HepG2 (cell line): ENCODE measurements at regions not wholly inside any gene's neighbourhood (a gene's known extent, or its start where the extent isn't known, plus 50 kb on each side); places are given as distances from the start of the nearest gene placed in this dataset.

Source experiments
- ATAC-seq: fragments of 200-7000 bp; cut with Tn5 transposase; 3 replicates; pipeline ENCODE4 v1.9.1; 2020; ENCODE audit warnings: mild to moderate bottlenecking, moderate library complexity
- BruUV-seq: library from RNA; stranded (reverse); fragments of 400-500 nt; replicated peaks from 2 replicates; lab custom pipeline; 2021; lab: Mats Ljungman, UMichigan
- CTCF ChIA-PET: fragments of 300-600 bp; formaldehyde crosslinking; extraction: SDS; loops from one replicate; lab custom pipeline; 2021; ENCODE audit warnings: low total read pairs, inconsistent platforms, low intra/inter-chr PET ratio; lab: Yijun Ruan, JAX
- POLR2A ChIA-PET: fragments of 350-600 bp; sonication (Branson Sonifier 250); formaldehyde crosslinking; loops from one replicate; lab custom pipeline; 2020; ENCODE audit warnings: antibody characterized with exemption, inconsistent platforms; lab: Yijun Ruan, JAX
- DNase-seq: peaks from one replicate; pipeline ENCODE4 v3.0.0-alpha.2; 2015; ENCODE audit warnings: low spot score
- FAIRE-seq: peaks from 3 replicates; lab custom pipeline; 2011; peaks lifted over from hg19 to GRCh38; lab: Jason Lieb, UNC
- H2AFZ ChIP-seq: one replicate; pipeline ENCODE4 v1.6.1; 2011; ENCODE audit warnings: low read length, inconsistent platforms
- H3K27ac ChIP-seq: fragments of 300-600 bp; 3 replicates; pipeline ENCODE4 v1.8.0; 2011; ENCODE audit warnings: mixed run types, mild to moderate bottlenecking, mixed read lengths, low read length, inconsistent platforms; ENCODE audit not compliant: insufficient read depth; ENCODE audit errors: extremely low read length
- H3K27me3 ChIP-seq, 2 experiments: fragments of 200-600 bp in 1 of 2; 2 replicates in 1 of 2; 3 replicates in 1 of 2; pipeline versions ENCODE4 v1.6.0 to v1.8.0; 2011; ENCODE audit warnings: low read length in 2 of 2, mild to moderate bottlenecking in 2 of 2, moderate library complexity in 2 of 2, inconsistent platforms in 1 of 2; ENCODE audit not compliant: insufficient read depth in 2 of 2, control insufficient read depth in 1 of 2
- H3K36me3 ChIP-seq, 2 experiments: fragments of 200-600 bp in 1 of 2; replicated peaks in 1 of 2; 2 replicates in 1 of 2; 3 replicates in 1 of 2; pipeline versions ENCODE4 v1.5.1 to v1.8.0; 2011; ENCODE audit warnings: low read length in 2 of 2, inconsistent platforms in 1 of 2; ENCODE audit not compliant: insufficient read depth in 2 of 2, control insufficient read depth in 1 of 2
- H3K4me1 ChIP-seq: 2 replicates; pipeline ENCODE4 v1.5.1; 2012; ENCODE audit warnings: low read length, inconsistent platforms; ENCODE audit not compliant: insufficient read depth
- H3K4me2 ChIP-seq: 2 replicates; pipeline ENCODE4 v1.6.0; 2011; ENCODE audit warnings: low read depth, low read length, inconsistent platforms
- H3K4me3 ChIP-seq, 3 experiments: fragments of 200-600 bp in 1 of 3; sonication (generic), shearing (Covaris generic) in 1 of 3; replicated peaks in 1 of 3; 2 replicates each; pipeline ENCODE4 v1.5.1; 2011 to 2016; ENCODE audit warnings: low read length in 3 of 3, inconsistent platforms in 2 of 3, low read depth in 2 of 3, mild to moderate bottlenecking in 2 of 3, control low read depth in 1 of 3, mixed read lengths in 1 of 3; ENCODE audit not compliant: insufficient read depth in 1 of 3
- H3K79me2 ChIP-seq: one replicate; pipeline ENCODE4 v1.6.1; 2011; ENCODE audit warnings: low read length, inconsistent platforms; ENCODE audit not compliant: insufficient read depth
- H3K9ac ChIP-seq: 2 replicates; pipeline ENCODE4 v1.6.0; 2011; ENCODE audit warnings: mild to moderate bottlenecking, low read depth, low read length, inconsistent platforms; ENCODE audit not compliant: insufficient read depth
- H3K9me3 ChIP-seq: 2 replicates; pipeline ENCODE4 v1.5.1; 2012; ENCODE audit warnings: mild to moderate bottlenecking, low read length
- H4K20me1 ChIP-seq: 2 replicates; pipeline ENCODE4 v1.6.0; 2011; ENCODE audit warnings: inconsistent platforms, mild to moderate bottlenecking, low read length, moderate library complexity; ENCODE audit not compliant: insufficient read depth
- CHD4 ChIP-seq: fragments of 200-600 bp; sonication (generic); IDR thresholded peaks from 2 replicates; pipeline ENCODE4 v1.7.0; 2017; ENCODE audit warnings: mild to moderate bottlenecking, low read length, borderline replicate concordance
- EEA1 ChIP-seq: sonication (generic); formaldehyde crosslinking; IDR thresholded peaks from 2 replicates; pipeline ENCODE4 v1.5.1; 2020; ENCODE audit warnings: mild to moderate bottlenecking, missing genetic modification reagents, borderline replicate concordance
- GLI4 ChIP-seq: sonication (generic); formaldehyde crosslinking; IDR thresholded peaks from 2 replicates; pipeline ENCODE4 v1.5.1; 2020; ENCODE audit warnings: missing genetic modification reagents, mild to moderate bottlenecking, moderate library complexity, borderline replicate concordance
- HOXA5 ChIP-seq: sonication (generic); formaldehyde crosslinking; IDR thresholded peaks from 2 replicates; pipeline ENCODE4 v1.4.0; 2020; ENCODE audit warnings: missing genetic modification reagents
- MAFF ChIP-seq: IDR thresholded peaks from 2 replicates; pipeline ENCODE4 v1.6.1; 2011; ENCODE audit warnings: low read depth, low read length, improper control_type of control experiment
- MAFK ChIP-seq, 2 experiments: IDR thresholded peaks in 1 of 2; conservative IDR thresholded peaks in 1 of 2; 2 replicates each; pipeline ENCODE4 v1.6.1; 2011; ENCODE audit warnings: improper control_type of control experiment in 2 of 2, low read length in 2 of 2
- MTF2 ChIP-seq: sonication (generic); formaldehyde crosslinking; IDR thresholded peaks from 2 replicates; pipeline ENCODE4 v1.5.0; 2020; ENCODE audit warnings: missing genetic modification reagents, borderline replicate concordance
- NBN ChIP-seq: fragments of 450-650 bp; conservative IDR thresholded peaks from 2 replicates; pipeline ENCODE4 v1.6.1; 2017
- NFKB2 ChIP-seq: sonication (generic); formaldehyde crosslinking; IDR thresholded peaks from 2 replicates; pipeline ENCODE4 v1.4.0; 2020; ENCODE audit warnings: missing genetic modification reagents, borderline replicate concordance
- PCBP1 ChIP-seq: fragments of 200-400 bp; formaldehyde crosslinking; IDR thresholded peaks from 2 replicates; pipeline ENCODE4 v1.6.1; 2017; ENCODE audit warnings: mild to moderate bottlenecking, low read depth, low read length, borderline replicate concordance
- SAFB2 ChIP-seq: sonication (generic); formaldehyde crosslinking; IDR thresholded peaks from 2 replicates; pipeline ENCODE4 v1.5.1; 2020; ENCODE audit warnings: missing genetic modification reagents, low read depth, mild to moderate bottlenecking, borderline replicate concordance
- SOX13 ChIP-seq, 3 experiments: fragments of 450-650 bp in 1 of 3; sonication (generic) in 1 of 3; formaldehyde crosslinking in 1 of 3; IDR thresholded peaks in 2 of 3; conservative IDR thresholded peaks in 1 of 3; 2 replicates each; pipeline versions ENCODE4 v1.5.0 to v1.6.1; 2016 to 2020; ENCODE audit warnings: antibody characterized with exemption in 1 of 3, mild to moderate bottlenecking in 1 of 3, missing compliant biosample characterization in 1 of 3, missing genetic modification reagents in 1 of 3, moderate library complexity in 1 of 3
- SSRP1 ChIP-seq: IDR thresholded peaks from 2 replicates; pipeline ENCODE4 v1.6.1; 2016; ENCODE audit warnings: control low read depth
- TOPORS ChIP-seq: sonication (generic); formaldehyde crosslinking; IDR thresholded peaks from 2 replicates; pipeline ENCODE4 v1.8.0; 2023; ENCODE audit warnings: mild to moderate bottlenecking, missing genetic modification reagents
- ZNF629 ChIP-seq: sonication (generic); formaldehyde crosslinking; conservative IDR thresholded peaks from 2 replicates; pipeline ENCODE4 v1.5.0; 2020; ENCODE audit warnings: missing genetic modification reagents
- ZNF766 ChIP-seq: sonication (generic); formaldehyde crosslinking; IDR thresholded peaks from 2 replicates; pipeline ENCODE4 v1.5.0; 2020; ENCODE audit warnings: missing genetic modification reagents, borderline replicate concordance
- ZNF784 ChIP-seq: sonication (generic); formaldehyde crosslinking; IDR thresholded peaks from 2 replicates; pipeline ENCODE4 v1.5.1; 2020; ENCODE audit warnings: missing genetic modification reagents, mild to moderate bottlenecking, borderline replicate concordance
- WGBS: methylation state at CpG from one replicate; pipeline ENCODE4 v1.1.6; 2017; ENCODE audit warnings: low lambda C conversion rate; 5-methylcytosine and 5-hydroxymethylcytosine counted together
- in situ Hi-C: cut with HindIII; loops from 2 replicates; pipeline ENCODE4 v1.10.0; 2017; ENCODE audit warnings: low pct_unique_long_range_greater_than_20kb; ENCODE audit not compliant: extremely low pct_ligation_motif_present
- intact Hi-C: fragments of 100-400 bp; cut with micrococcal nuclease; formaldehyde crosslinking; loops from one replicate; pipeline ENCODE4 v1.10.0; 2022; ENCODE audit not compliant: unreplicated experiment
- TF ChIP-seq, protein P1 (sequence below): sonication (generic); formaldehyde crosslinking; IDR thresholded peaks from 2 replicates; pipeline ENCODE4 v1.8.1; 2023; ENCODE audit warnings: mild to moderate bottlenecking, moderate library complexity, missing genetic modification reagents

- no TSS peak for BruUV-seq
- no peak for TF ChIP-seq HOXA5 (CRISPR knock-in tag)
- TF ChIP-seq EEA1, result no peak
- no peak for TF ChIP-seq GLI4 (CRISPR knock-in tag)
- no peak for TF ChIP-seq PCBP1
- no peak for TF ChIP-seq NFKB2 (CRISPR knock-in tag)
- TF ChIP-seq TOPORS, result no peak
- peak in 1 of 2 experiments; percentile 11; a peak in 1 of 4 replicates for TF ChIP-seq MAFK (conservative IDR thresholded peaks at IDR 0.05 in 1 of 2, IDR thresholded peaks at IDR 0.05 in 1 of 2; ENCODE audit: low read length in 2 of 2)
- 0 out of 2 replicates have a peak, but pooled peaks have one; percentile 10 for TF ChIP-seq MAFF
- TF ChIP-seq, all 625 proteins: peak for 2
- Histone ChIP-seq H3K4me1 (no peaks in the 10 kb centered on the region), H3K9me3 (no peaks in the 10 kb centered on the region), H3K27ac (no peak overlapping the region), H3K4me3 (no peak overlapping the region), H3K9ac (no peak overlapping the region), H4K20me1 (no peaks in the 10 kb centered on the region), H3K79me2 (no peaks in the 10 kb centered on the region), H3K36me3 (no peaks in the 10 kb centered on the region), H2AFZ (no peak overlapping the region), H3K27me3 (peaks cover 2 to 13% of the 10 kb centered on the region in 2 experiments; a peak in 3 of 5 replicates), H3K4me2 (no peak overlapping the region)
- DNase-seq (no peak), ATAC-seq (no peak), FAIRE-seq (no peak)
- CTCF ChIA-PET, result no interaction called here
- WGBS, result 13% methylated on average over 9 of the region's 9 CpGs
- POLR2A ChIA-PET, result no interaction called here
- intact Hi-C loops, result no loop called here
- in situ Hi-C loops, result no loop called here
Observed at GRCh38 chr1:38221006-38221649, 174.5 kb upstream of the POU3F1 start.

DNA sequence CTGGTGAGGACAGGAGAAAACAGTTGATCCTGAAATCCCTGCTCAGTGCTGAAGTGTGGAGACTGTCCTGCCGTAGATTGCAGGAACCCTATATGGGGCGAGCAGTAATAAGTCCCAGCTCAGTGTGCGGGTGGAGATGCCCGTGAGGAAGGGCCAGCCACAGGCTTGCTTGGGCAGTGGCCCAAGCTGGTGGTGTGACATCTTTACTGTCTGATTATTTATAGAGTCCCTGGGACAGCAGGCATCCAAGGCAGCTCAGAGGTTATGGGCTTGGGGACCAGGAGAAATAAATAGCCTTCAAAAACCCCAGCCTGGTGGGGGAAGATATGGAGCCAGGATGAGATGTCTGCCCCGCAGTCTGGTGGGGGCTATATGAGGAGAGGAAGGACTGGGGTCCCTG lies 170.7 kb upstream of the POU3F1 start:
- intact Hi-C loops, result no loop called here
- H3K27ac ChIP-seq, result no peak overlapping the region
- 33% methylated on average over 4 of the region's 5 CpGs for WGBS
- no peaks in the 10 kb centered on the region for H3K79me2 ChIP-seq
- peaks cover 3 to 22% of the 10 kb centered on the region in 2 experiments; a peak in 4 of 5 replicates for H3K27me3 ChIP-seq
- no peak overlapping the region for H2AFZ ChIP-seq
- ChIA-PET POLR2A (no interaction called here), CTCF (no interaction called here)
- BruUV-seq, result no TSS peak
- no peak overlapping the region for H3K4me3 ChIP-seq
- H3K4me1 ChIP-seq, result no peaks in the 10 kb centered on the region
- in situ Hi-C loops, result no loop called here
- H3K9me3 ChIP-seq, result no peaks in the 10 kb centered on the region
- H3K36me3 ChIP-seq, result no peaks in the 10 kb centered on the region
- no peaks in the 10 kb centered on the region for H4K20me1 ChIP-seq
- ATAC-seq (no peak), FAIRE-seq (no peak), DNase-seq (no peak)
- no peak overlapping the region for H3K9ac ChIP-seq
- no peak overlapping the region for H3K4me2 ChIP-seq
- no peak for TF ChIP-seq SAFB2 (CRISPR knock-in tag)
- no peak for TF ChIP-seq NBN
- no peak for TF ChIP-seq CHD4
- no peak for TF ChIP-seq SSRP1
- no peak for TF ChIP-seq ZNF766 (CRISPR knock-in tag)
- TF ChIP-seq, protein P1, sequence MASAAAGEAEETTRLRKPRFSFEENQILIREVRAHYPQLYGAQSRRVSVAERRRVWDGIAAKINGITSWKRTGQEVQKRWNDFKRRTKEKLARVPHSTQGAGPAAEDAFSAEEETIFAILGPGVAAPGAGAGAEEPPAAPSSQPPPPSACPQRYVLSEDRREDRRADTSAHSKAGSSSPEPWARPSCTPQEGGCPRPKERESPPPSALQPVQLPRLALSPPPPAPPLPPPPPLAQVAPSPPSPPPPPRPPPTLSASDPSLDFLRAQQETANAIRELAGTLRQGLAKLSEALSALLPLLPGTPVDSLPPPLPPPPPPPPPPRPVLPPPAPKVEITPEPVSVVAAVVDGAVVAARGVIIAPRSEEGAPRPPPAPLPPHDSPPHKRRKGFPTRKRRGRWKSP (CRISPR knock-in tag), result no peak
- no peak for TF ChIP-seq SOX13 (IDR thresholded peaks at IDR 0.05)
- TF ChIP-seq SOX13 (CRISPR knock-in tag; conservative IDR thresholded peaks at IDR 0.05 in 1 of 2, IDR thresholded peaks at IDR 0.05 in 1 of 2), result no peak
- no peak for TF ChIP-seq MTF2
- TF ChIP-seq ZNF784, result no peak
- TF ChIP-seq ZNF629 (CRISPR knock-in tag), result no peak
